CD4-positive, alpha-beta T cell treated with Interleukin-12 subunit alpha and Interleukin-12 subunit beta, for 1 hour (primary cell): ENCODE measurements at regions not wholly inside any gene's neighbourhood (a gene's known extent, or its start where the extent isn't known, plus 50 kb on each side); places are given as distances from the start of the nearest gene placed in this dataset.
"Not testable (repeated sequence)": the region's sequence is repeated elsewhere in the genome, so short reads cannot be mapped to it uniquely, and the experiment has no call there.

Source experiments
- DNase-seq: peaks from one replicate; pipeline ENCODE4 v3.0.0-alpha.2; 2020

GRCh38 chr3:153856932-153857331, 264.3 kb upstream of the ARHGEF26 start:
- no peak for DNase-seq

GRCh38 chr3:153864793-153865192, 256.4 kb upstream of the ARHGEF26 start:
- no peak for DNase-seq

GRCh38 chr3:153866901-153867300, 254.3 kb upstream of the ARHGEF26 start:
- no peak for DNase-seq

GRCh38 chr3:153874348-153874747, 246.8 kb upstream of the ARHGEF26 start:
- not testable (repeated sequence) for DNase-seq

GRCh38 chr3:153880493-153880892, 240.7 kb upstream of the ARHGEF26 start:
- no peak for DNase-seq

GRCh38 chr3:153881201-153881600, 240.0 kb upstream of the ARHGEF26 start:
- no peak for DNase-seq

GRCh38 chr3:153885359-153885758, 235.8 kb upstream of the ARHGEF26 start:
- DNase-seq: no peak

GRCh38 chr3:153889905-153890334, 231.3 kb upstream of the ARHGEF26 start:
- DNase-seq: no peak

- DNase-seq: no peak
Measured at GRCh38 chr3:153892126-153892525, 229.1 kb upstream of the ARHGEF26 start.

- DNase-seq: no peak
Measured at GRCh38 chr3:153894857-153895256, 226.3 kb upstream of the ARHGEF26 start.

- DNase-seq: no peak
Measured at GRCh38 chr3:153896197-153896596, 225.0 kb upstream of the ARHGEF26 start.

GRCh38 chr3:153897025-153897723, 224.0 kb upstream of the ARHGEF26 start:
- no peak for DNase-seq

- no peak for DNase-seq
Measured at GRCh38 chr3:153897842-153898241, 223.3 kb upstream of the ARHGEF26 start.

GRCh38 chr3:153901152-153901551, 220.0 kb upstream of the ARHGEF26 start:
- no peak for DNase-seq

GRCh38 chr3:153901991-153902390, 219.2 kb upstream of the ARHGEF26 start:
- DNase-seq: no peak

- DNase-seq: no peak
Measured at GRCh38 chr3:153903430-153903829, 217.8 kb upstream of the ARHGEF26 start.

GRCh38 chr3:153906366-153906765, 214.8 kb upstream of the ARHGEF26 start:
- DNase-seq: no peak

GRCh38 chr3:153910387-153910786, 210.8 kb upstream of the ARHGEF26 start:
- DNase-seq: no peak

- no peak for DNase-seq
Measured at GRCh38 chr3:153911116-153911515, 210.1 kb upstream of the ARHGEF26 start.

GRCh38 chr3:153919773-153920172, 201.4 kb upstream of the ARHGEF26 start:
- no peak for DNase-seq

- DNase-seq: no peak
Measured at GRCh38 chr3:153921826-153922225, 199.4 kb upstream of the ARHGEF26 start.

- no peak for DNase-seq
Measured at GRCh38 chr3:153925841-153926514, 195.2 kb upstream of the ARHGEF26 start.

- no peak for DNase-seq
Measured at GRCh38 chr3:153927107-153927506, 194.1 kb upstream of the ARHGEF26 start.

- DNase-seq: no peak
Measured at GRCh38 chr3:153928851-153929250, 192.3 kb upstream of the ARHGEF26 start.

GRCh38 chr3:153933481-153933880, 187.7 kb upstream of the ARHGEF26 start:
- not testable (repeated sequence) for DNase-seq
